Hepatocyte (in vitro differentiated cells): ENCODE measurements at regions not wholly inside any gene's neighbourhood (a gene's known extent, or its start where the extent isn't known, plus 50 kb on each side); places are given as distances from the start of the nearest gene placed in this dataset.

ENCODE experiments used
- DNase-seq: peaks from one replicate; pipeline ENCODE4 v3.0.0-alpha.2; 2016; ENCODE audit warnings: low spot score
- H2AFZ ChIP-seq: fragments of 200-600 bp; sonication (generic); 2 replicates; pipeline ENCODE4 v1.6.0; 2016; ENCODE audit warnings: antibody characterized with exemption, mild to moderate bottlenecking
- H3K27ac ChIP-seq: fragments of 200-600 bp; sonication (generic); 2 replicates; pipeline ENCODE4 v1.5.1; 2016; ENCODE audit warnings: mild to moderate bottlenecking
- H3K27me3 ChIP-seq: fragments of 200-600 bp; sonication (generic); 2 replicates; pipeline ENCODE4 v1.6.1; 2016
- H3K36me3 ChIP-seq: fragments of 200-600 bp; sonication (generic); replicated peaks from 2 replicates; pipeline ENCODE4 v1.5.1; 2016; ENCODE audit warnings: low read depth; ENCODE audit not compliant: insufficient read depth
- H3K4me1 ChIP-seq: fragments of 200-600 bp; sonication (generic); 2 replicates; pipeline ENCODE4 v1.5.1; 2016; ENCODE audit warnings: mild to moderate bottlenecking, moderate library complexity; ENCODE audit not compliant: insufficient read depth
- H3K4me2 ChIP-seq: fragments of 200-600 bp; sonication (generic); 2 replicates; pipeline ENCODE4 v1.6.0; 2016
- H3K4me3 ChIP-seq: fragments of 200-600 bp; sonication (generic); 2 replicates; pipeline ENCODE4 v1.5.1; 2016; ENCODE audit warnings: mild to moderate bottlenecking
- H3K79me2 ChIP-seq: fragments of 200-600 bp; sonication (generic); 2 replicates; pipeline ENCODE4 v1.6.0; 2017; ENCODE audit warnings: mild to moderate bottlenecking
- H3K9me2 ChIP-seq: fragments of 200-600 bp; sonication (generic); replicated peaks from 2 replicates; pipeline ENCODE4 v1.6.0; 2017; ENCODE audit warnings: mild to moderate bottlenecking; ENCODE audit not compliant: insufficient read depth
- H3K9me3 ChIP-seq: fragments of 200-600 bp; sonication (generic); 2 replicates; pipeline ENCODE4 v1.5.1; 2016; ENCODE audit warnings: low read depth, mild to moderate bottlenecking
- H4K20me1 ChIP-seq: fragments of 200-600 bp; sonication (generic); 2 replicates; pipeline ENCODE4 v1.6.0; 2016; ENCODE audit warnings: mild to moderate bottlenecking; ENCODE audit not compliant: insufficient read depth, poor library complexity, severe bottlenecking
- EZH2 ChIP-seq: fragments of 200-600 bp; sonication (generic); IDR thresholded peaks from 2 replicates; pipeline ENCODE4 v1.6.1; 2016; ENCODE audit warnings: antibody characterized with exemption, mild to moderate bottlenecking, borderline replicate concordance
- EZH2phosphoT487 ChIP-seq: fragments of 200-600 bp; sonication (generic); IDR thresholded peaks from one replicate; pipeline ENCODE4 v1.6.1; 2018; ENCODE audit warnings: antibody characterized with exemption, mild to moderate bottlenecking, low read depth, moderate library complexity; ENCODE audit not compliant: unreplicated experiment, severe bottlenecking
- WGBS: methylation state at CpG from one replicate; pipeline ENCODE4 v1.1.6; 2016; ENCODE audit warnings: low lambda C conversion rate; ENCODE audit errors: missing lambda C conversion rate; 5-methylcytosine and 5-hydroxymethylcytosine counted together
- TF ChIP-seq, protein P1 (sequence below): fragments of 200-600 bp; sonication (generic); IDR thresholded peaks from 2 replicates; pipeline ENCODE4 v1.5.1; 2016; ENCODE audit warnings: antibody characterized with exemption, mild to moderate bottlenecking; ENCODE audit not compliant: poor library complexity

GRCh38 chr3:116618138-116618537, 91.4 kb upstream of the TUSC7 start:
- Histone ChIP-seq H3K27ac (no peak overlapping the region), H3K27me3 (no peaks in the 10 kb centered on the region), H2AFZ (no peak overlapping the region), H3K4me1 (no peaks in the 10 kb centered on the region), H4K20me1 (no peaks in the 10 kb centered on the region), H3K79me2 (no peaks in the 10 kb centered on the region), H3K9me3 (no peaks in the 10 kb centered on the region), H3K9me2 (no peaks in the 10 kb centered on the region), H3K4me3 (no peak overlapping the region), H3K4me2 (no peak overlapping the region), H3K36me3 (no peaks in the 10 kb centered on the region)
- WGBS, result 79% methylated on average over 2 of the region's 2 CpGs
- TF ChIP-seq, protein P1, sequence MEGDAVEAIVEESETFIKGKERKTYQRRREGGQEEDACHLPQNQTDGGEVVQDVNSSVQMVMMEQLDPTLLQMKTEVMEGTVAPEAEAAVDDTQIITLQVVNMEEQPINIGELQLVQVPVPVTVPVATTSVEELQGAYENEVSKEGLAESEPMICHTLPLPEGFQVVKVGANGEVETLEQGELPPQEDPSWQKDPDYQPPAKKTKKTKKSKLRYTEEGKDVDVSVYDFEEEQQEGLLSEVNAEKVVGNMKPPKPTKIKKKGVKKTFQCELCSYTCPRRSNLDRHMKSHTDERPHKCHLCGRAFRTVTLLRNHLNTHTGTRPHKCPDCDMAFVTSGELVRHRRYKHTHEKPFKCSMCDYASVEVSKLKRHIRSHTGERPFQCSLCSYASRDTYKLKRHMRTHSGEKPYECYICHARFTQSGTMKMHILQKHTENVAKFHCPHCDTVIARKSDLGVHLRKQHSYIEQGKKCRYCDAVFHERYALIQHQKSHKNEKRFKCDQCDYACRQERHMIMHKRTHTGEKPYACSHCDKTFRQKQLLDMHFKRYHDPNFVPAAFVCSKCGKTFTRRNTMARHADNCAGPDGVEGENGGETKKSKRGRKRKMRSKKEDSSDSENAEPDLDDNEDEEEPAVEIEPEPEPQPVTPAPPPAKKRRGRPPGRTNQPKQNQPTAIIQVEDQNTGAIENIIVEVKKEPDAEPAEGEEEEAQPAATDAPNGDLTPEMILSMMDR, result no peak
- TF ChIP-seq EZH2phosphoT487, result no peak
- TF ChIP-seq EZH2, result no peak
- DNase-seq, result no peak

- H3K4me3 ChIP-seq, result no peak overlapping the region
- no peaks in the 10 kb centered on the region for H3K27me3 ChIP-seq
- no peak overlapping the region for H3K4me2 ChIP-seq
- H3K27ac ChIP-seq, result no peak overlapping the region
- H3K9me2 ChIP-seq, result no peaks in the 10 kb centered on the region
- no peaks in the 10 kb centered on the region for H3K36me3 ChIP-seq
- no peaks in the 10 kb centered on the region for H3K79me2 ChIP-seq
- no peak overlapping the region for H2AFZ ChIP-seq
- no peak for DNase-seq
- H4K20me1 ChIP-seq, result no peaks in the 10 kb centered on the region
- TF ChIP-seq EZH2phosphoT487 (no peak), EZH2 (no peak)
- TF ChIP-seq, protein P1, result no peak
- no peaks in the 10 kb centered on the region for H3K9me3 ChIP-seq
- no peaks in the 10 kb centered on the region for H3K4me1 ChIP-seq
- WGBS, result 98% methylated on average over 2 of the region's 2 CpGs
Measured at GRCh38 chr3:116618930-116619329, 90.6 kb upstream of the TUSC7 start.

DNA sequence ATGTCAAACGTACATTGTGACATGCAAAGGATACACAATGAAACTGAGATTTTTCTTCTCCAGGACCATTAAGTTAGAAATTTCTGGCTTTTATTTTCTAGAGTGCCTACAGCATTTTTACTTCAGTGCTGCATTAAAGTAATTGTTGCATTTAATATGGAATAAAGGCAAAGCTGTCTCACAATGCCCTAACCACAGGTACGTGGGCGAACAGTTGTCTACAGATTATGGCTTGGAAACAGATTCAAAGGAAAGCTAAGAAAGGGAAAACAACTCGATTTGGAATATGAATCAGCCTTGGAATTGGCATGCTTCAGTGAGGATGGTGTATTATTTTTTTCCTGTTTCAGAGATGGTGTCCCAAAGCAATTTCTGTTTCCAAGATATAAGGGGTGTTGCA, 79.1 kb upstream of the TUSC7 start:
- no peaks in the 10 kb centered on the region for H3K27me3 ChIP-seq
- H3K9me3 ChIP-seq, result no peaks in the 10 kb centered on the region
- no peaks in the 10 kb centered on the region for H3K79me2 ChIP-seq
- no peaks in the 10 kb centered on the region for H3K4me1 ChIP-seq
- H3K36me3 ChIP-seq, result no peaks in the 10 kb centered on the region
- H3K27ac ChIP-seq, result no peak overlapping the region
- no peaks in the 10 kb centered on the region for H4K20me1 ChIP-seq
- H3K9me2 ChIP-seq, result no peaks in the 10 kb centered on the region
- no peak for DNase-seq
- no peak overlapping the region for H3K4me3 ChIP-seq
- TF ChIP-seq EZH2phosphoT487 (no peak), EZH2 (no peak)
- TF ChIP-seq, protein P1, result no peak
- no peak overlapping the region for H2AFZ ChIP-seq
- H3K4me2 ChIP-seq, result no peak overlapping the region
- 66% methylated on average over 4 of the region's 4 CpGs for WGBS

GRCh38 chr3:116639641-116640040, 69.9 kb upstream of the TUSC7 start:
- Histone ChIP-seq H3K27ac (no peak overlapping the region), H3K4me1 (no peaks in the 10 kb centered on the region), H3K9me3 (no peaks in the 10 kb centered on the region), H3K9me2 (no peaks in the 10 kb centered on the region), H3K79me2 (no peaks in the 10 kb centered on the region), H3K36me3 (no peaks in the 10 kb centered on the region), H3K4me2 (no peak overlapping the region), H2AFZ (no peak overlapping the region), H3K27me3 (no peaks in the 10 kb centered on the region), H3K4me3 (no peak overlapping the region), H4K20me1 (no peaks in the 10 kb centered on the region)
- DNase-seq, result no peak
- TF ChIP-seq, protein P1, result no peak
- TF ChIP-seq EZH2 (no peak), EZH2phosphoT487 (no peak)
- WGBS, result 92% methylated on average over 2 of the region's 2 CpGs
